ENCODE measurements at regions not wholly inside any gene's neighbourhood (a gene's known extent, or its start where the extent isn't known, plus 50 kb on each side); places are given as distances from the start of the nearest gene placed in this dataset.

DNA sequence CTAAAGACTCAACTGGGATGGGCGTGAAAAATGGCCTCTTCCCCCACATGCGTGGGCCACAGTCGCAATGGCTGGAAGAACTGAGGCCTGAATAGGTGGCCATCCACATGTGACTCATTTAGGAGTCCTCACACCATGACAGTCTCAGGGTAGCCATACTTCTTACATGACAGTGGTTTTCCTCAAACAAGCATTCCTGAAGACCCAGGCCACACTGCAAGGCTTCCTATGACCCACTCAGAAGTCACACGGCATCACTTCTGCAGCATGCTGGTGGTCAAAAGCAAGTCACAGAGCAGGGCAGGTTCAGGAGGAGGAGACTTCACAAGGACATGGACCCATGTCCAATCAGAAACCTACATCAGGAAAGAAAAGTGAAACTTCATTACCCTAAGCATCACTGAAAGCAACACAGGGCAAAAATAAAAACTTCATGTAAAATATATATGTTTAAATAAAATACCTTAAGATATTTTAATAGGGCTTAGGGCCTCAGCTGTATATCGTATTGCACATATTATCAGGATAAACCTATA is 257.1 kb downstream of the OPA1 start:
- TF ChIP-seq, protein P1, sequence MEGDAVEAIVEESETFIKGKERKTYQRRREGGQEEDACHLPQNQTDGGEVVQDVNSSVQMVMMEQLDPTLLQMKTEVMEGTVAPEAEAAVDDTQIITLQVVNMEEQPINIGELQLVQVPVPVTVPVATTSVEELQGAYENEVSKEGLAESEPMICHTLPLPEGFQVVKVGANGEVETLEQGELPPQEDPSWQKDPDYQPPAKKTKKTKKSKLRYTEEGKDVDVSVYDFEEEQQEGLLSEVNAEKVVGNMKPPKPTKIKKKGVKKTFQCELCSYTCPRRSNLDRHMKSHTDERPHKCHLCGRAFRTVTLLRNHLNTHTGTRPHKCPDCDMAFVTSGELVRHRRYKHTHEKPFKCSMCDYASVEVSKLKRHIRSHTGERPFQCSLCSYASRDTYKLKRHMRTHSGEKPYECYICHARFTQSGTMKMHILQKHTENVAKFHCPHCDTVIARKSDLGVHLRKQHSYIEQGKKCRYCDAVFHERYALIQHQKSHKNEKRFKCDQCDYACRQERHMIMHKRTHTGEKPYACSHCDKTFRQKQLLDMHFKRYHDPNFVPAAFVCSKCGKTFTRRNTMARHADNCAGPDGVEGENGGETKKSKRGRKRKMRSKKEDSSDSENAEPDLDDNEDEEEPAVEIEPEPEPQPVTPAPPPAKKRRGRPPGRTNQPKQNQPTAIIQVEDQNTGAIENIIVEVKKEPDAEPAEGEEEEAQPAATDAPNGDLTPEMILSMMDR (IDR thresholded peaks at IDR 0.05 in 2 of 3, conservative IDR thresholded peaks at IDR 0.05 in 1 of 3; ENCODE audit: borderline replicate concordance in 1 of 3, insufficient read depth in 1 of 3, low read depth in 2 of 3, low read length in 2 of 3), result no peak
- no peak for TF ChIP-seq EZH2phosphoT487 (IDR thresholded peaks at IDR 0.05; ENCODE audit: borderline replicate concordance)
- no peak for TF ChIP-seq JUND (IDR thresholded peaks at IDR 0.05)
- TF ChIP-seq TCF7L2 (IDR thresholded peaks at IDR 0.05; ENCODE audit: borderline replicate concordance, extremely low read depth, insufficient read depth, insufficient read length), result no peak
- no peak for TF ChIP-seq POLR2AphosphoS5 (IDR thresholded peaks at IDR 0.05; ENCODE audit: low read depth, low read length)
- TF ChIP-seq, protein P2, sequence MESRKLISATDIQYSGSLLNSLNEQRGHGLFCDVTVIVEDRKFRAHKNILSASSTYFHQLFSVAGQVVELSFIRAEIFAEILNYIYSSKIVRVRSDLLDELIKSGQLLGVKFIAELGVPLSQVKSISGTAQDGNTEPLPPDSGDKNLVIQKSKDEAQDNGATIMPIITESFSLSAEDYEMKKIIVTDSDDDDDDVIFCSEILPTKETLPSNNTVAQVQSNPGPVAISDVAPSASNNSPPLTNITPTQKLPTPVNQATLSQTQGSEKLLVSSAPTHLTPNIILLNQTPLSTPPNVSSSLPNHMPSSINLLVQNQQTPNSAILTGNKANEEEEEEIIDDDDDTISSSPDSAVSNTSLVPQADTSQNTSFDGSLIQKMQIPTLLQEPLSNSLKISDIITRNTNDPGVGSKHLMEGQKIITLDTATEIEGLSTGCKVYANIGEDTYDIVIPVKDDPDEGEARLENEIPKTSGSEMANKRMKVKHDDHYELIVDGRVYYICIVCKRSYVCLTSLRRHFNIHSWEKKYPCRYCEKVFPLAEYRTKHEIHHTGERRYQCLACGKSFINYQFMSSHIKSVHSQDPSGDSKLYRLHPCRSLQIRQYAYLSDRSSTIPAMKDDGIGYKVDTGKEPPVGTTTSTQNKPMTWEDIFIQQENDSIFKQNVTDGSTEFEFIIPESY (IDR thresholded peaks at IDR 0.05; ENCODE audit: extremely low read depth, insufficient replicate concordance, low read length), result no peak
- TF ChIP-seq ZNF274 (IDR thresholded peaks at IDR 0.05; ENCODE audit: low read depth, low read length), result no peak
- no peak for TF ChIP-seq ELF1 (IDR thresholded peaks at IDR 0.05; ENCODE audit: borderline replicate concordance, low read depth)
- no peak for TF ChIP-seq CBX3 (IDR thresholded peaks at IDR 0.05; ENCODE audit: low read depth)
- TF ChIP-seq YY1 (IDR thresholded peaks at IDR 0.05; ENCODE audit: extremely low read depth, insufficient replicate concordance, low read depth, low read length), result no peak
- TF ChIP-seq POLR2A (IDR thresholded peaks at IDR 0.05; ENCODE audit: borderline replicate concordance, extremely low read depth, insufficient read depth, insufficient read length), result no peak
- no peak for TF ChIP-seq FOSL1 (IDR thresholded peaks at IDR 0.05; ENCODE audit: low read depth)
- no peak for TF ChIP-seq EZH2 (IDR thresholded peaks at IDR 0.05)
- no peak for TF ChIP-seq ZFX (IDR thresholded peaks at IDR 0.05)
- TF ChIP-seq, protein P3, sequence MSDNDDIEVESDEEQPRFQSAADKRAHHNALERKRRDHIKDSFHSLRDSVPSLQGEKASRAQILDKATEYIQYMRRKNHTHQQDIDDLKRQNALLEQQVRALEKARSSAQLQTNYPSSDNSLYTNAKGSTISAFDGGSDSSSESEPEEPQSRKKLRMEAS (IDR thresholded peaks at IDR 0.05), result no peak
- TF ChIP-seq, protein P4, sequence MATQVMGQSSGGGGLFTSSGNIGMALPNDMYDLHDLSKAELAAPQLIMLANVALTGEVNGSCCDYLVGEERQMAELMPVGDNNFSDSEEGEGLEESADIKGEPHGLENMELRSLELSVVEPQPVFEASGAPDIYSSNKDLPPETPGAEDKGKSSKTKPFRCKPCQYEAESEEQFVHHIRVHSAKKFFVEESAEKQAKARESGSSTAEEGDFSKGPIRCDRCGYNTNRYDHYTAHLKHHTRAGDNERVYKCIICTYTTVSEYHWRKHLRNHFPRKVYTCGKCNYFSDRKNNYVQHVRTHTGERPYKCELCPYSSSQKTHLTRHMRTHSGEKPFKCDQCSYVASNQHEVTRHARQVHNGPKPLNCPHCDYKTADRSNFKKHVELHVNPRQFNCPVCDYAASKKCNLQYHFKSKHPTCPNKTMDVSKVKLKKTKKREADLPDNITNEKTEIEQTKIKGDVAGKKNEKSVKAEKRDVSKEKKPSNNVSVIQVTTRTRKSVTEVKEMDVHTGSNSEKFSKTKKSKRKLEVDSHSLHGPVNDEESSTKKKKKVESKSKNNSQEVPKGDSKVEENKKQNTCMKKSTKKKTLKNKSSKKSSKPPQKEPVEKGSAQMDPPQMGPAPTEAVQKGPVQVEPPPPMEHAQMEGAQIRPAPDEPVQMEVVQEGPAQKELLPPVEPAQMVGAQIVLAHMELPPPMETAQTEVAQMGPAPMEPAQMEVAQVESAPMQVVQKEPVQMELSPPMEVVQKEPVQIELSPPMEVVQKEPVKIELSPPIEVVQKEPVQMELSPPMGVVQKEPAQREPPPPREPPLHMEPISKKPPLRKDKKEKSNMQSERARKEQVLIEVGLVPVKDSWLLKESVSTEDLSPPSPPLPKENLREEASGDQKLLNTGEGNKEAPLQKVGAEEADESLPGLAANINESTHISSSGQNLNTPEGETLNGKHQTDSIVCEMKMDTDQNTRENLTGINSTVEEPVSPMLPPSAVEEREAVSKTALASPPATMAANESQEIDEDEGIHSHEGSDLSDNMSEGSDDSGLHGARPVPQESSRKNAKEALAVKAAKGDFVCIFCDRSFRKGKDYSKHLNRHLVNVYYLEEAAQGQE (IDR thresholded peaks at IDR 0.05; ENCODE audit: low read depth), result no peak
- no peaks in the 10 kb centered on the region for H3K27me3 ChIP-seq (ENCODE audit: insufficient read depth, low read length)
- H3K9me2 ChIP-seq (ENCODE audit: insufficient read depth), result no peaks in the 10 kb centered on the region
- ATAC-seq, result no peak
- H3K4me2 ChIP-seq (ENCODE audit: low read length), result no peak overlapping the region
- no peak overlapping the region for H3K27ac ChIP-seq (ENCODE audit: low read depth, low read length)
- H3K79me2 ChIP-seq (ENCODE audit: insufficient read depth, low read length), result no peaks in the 10 kb centered on the region
- H3K36me3 ChIP-seq (ENCODE audit: control insufficient read depth in 1 of 2, insufficient read depth in 2 of 2, low read length in 2 of 2), result no peaks in the 10 kb centered on the region
- CTCF ChIA-PET, result no interaction called here
- H4K20me1 ChIP-seq (ENCODE audit: insufficient read depth), result no peaks in the 10 kb centered on the region
- POLR2A ChIA-PET, result no interaction called here
- intact Hi-C loops (cut with micrococcal nuclease), result no loop called here
- DNase-seq (ENCODE audit: low read depth, low spot score), result no peak
- BruUV-seq (replicated peaks), result no TSS peak
- H3K9me3 ChIP-seq (ENCODE audit: control insufficient read depth in 1 of 2, insufficient read depth in 1 of 2, low read depth in 1 of 2, low read length in 2 of 2), result no peaks in the 10 kb centered on the region
- H3K9ac ChIP-seq (ENCODE audit: low read length), result no peak overlapping the region
- RAD21 ChIA-PET (ENCODE audit: low non-redundant PET in 1 of 2, low total read pairs in 2 of 2, uncharacterized antibody in 2 of 2, unreplicated experiment in 2 of 2), result no interaction called here
- peaks cover 11 to 23% of the 10 kb centered on the region in 2 experiments; a peak in 3 of 4 replicates for H3K4me1 ChIP-seq (ENCODE audit: control insufficient read depth in 1 of 2, insufficient read depth in 2 of 2, low read length in 2 of 2)
- H3K4me3 ChIP-seq (replicated peaks in 1 of 2; ENCODE audit: low read depth in 1 of 2, low read length in 2 of 2), result no peak overlapping the region
- no peak overlapping the region for H2AFZ ChIP-seq (ENCODE audit: low read depth, low read length, poor library complexity, severe bottlenecking)
